Mucosa of gallbladder (tissue), 1 donor: ENCODE measurements at regions not wholly inside any gene's neighbourhood (a gene's known extent, or its start where the extent isn't known, plus 50 kb on each side); places are given as distances from the start of the nearest gene placed in this dataset.
"Not testable (repeated sequence)": the region's sequence is repeated elsewhere in the genome, so short reads cannot be mapped to it uniquely, and the experiment has no call there.

Experiments
- DNase-seq: peaks from one replicate; pipeline ENCODE4 v3.0.0-alpha.2; 2020; ENCODE audit warnings: low spot score
- donor health status: DM: no; HTN: no; CAD: no.

DNA sequence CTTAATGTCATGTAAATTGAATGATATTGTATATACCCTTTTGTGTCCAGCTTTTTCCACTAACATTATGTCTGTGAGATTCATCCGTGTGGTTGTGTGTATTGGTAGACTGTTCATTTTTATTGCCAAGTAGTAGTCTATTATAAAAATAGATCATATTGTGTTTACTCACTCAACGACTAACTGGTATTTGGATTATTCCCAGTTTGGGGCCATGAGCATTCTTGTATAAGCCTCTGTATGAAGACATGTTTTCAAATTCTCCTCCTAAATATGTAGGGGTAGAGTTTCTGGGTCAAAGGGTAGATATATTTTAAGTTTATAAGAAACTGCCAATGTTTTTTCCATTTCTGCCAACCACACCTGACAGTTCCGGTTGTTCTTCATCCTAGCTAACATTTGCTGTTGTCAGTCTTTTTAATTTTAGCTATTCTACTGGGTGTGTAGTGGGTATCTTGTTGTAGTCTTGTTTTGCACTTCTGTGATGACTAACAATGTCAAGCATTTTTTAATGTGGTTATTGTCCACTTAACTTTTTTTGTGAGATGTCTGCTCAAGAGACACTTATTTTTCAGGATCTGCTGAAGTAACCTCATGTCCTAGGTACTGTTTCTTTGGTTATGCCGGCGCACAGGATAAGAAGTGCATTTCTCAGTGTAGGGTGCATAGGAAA, 93.2 kb downstream of the DACT1 start:
- no peak for DNase-seq

DNA sequence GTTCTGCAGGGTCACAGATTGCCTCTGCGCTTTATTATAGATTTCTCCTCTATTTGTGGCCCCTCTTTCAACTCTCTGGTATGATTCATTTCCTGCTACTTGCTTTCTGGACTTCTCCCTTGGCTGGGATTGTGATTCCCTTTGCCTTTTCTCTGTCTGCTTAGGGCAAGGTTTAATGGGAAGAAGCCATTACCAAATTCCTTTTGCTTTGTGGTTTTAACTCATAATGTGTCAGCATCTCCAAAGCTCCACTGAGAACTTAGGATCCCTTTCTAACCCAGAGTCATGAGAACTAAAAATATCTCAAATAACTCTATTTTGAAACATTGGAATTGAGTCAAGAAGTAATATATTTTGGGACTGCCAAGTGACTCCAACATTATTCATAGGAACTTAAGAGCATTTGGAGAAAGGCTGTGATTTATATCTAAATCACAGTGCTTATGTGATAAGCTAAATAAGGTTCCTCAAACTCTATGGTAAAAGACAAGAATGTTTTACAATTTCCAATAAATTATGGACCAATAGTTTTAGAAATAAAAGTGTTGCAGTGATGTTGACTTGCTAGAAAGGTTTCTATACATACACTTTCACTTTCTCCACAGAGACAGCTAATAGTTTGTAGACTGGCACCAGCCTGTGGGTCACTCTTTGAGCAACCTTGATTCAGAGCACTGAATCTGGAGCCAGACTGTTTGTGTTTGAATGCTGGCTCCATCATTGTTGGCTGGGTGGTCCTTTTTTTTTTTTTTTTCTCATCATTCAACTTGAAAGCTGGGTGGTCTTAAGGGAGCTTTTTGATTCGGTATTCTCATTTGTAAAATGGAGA, 93.9 kb downstream of the DACT1 start:
- DNase-seq = no peak

DNA sequence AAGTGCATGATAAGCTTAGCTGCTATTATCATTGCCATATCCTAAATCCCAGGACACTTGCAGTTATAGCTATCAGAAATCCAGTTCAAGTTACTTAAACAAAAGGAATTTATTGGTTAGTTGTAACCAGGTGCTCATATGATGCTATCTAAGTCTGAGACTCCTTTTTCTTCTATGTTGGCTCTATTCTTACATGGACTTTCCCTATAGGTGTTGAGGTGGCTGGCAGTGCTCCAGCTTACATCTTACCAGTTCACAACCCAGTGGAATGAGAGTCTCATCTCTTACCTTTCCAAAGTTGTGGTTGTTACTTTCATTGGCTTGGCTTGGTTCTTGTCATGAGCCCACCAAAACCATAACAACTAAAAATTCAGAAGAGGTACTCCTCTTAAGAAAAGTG, 94.6 kb downstream of the DACT1 start:
- DNase-seq = no peak

DNA sequence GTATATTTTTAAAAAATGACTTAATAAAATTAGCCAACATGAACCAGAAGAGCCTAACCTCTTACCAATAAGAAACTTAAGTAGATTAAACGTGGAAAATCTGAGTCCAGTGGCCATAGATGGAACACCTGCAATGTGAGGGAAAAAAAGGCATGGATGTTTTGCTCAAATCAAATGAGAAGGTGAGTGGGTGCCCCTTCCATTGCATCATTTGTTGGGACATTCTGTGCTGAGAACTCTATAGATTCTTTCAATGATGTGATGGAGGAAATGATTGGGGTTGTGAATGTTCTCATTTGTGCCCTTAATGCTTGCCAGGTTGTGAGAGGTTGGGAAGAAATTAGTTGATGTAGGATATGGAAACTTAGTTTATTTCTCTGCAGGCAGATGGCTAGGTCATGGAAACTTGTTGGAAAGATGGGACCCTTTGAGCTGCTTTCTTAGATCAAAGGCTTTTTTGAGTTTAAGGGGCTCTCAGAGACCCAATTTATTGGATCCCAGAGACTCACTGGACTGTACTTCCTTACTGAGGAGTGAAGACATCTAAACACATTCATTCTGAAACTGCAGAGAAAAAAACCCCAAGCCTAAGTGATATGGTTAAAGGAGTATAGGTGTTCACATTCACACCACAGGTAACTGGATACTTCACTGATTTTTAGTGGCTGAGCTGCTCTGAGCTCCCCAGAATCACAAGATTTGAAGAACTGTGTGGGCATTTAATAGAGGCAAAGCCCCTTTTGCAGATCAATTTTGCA, 95.9 kb downstream of the DACT1 start:
- no peak for DNase-seq

DNA sequence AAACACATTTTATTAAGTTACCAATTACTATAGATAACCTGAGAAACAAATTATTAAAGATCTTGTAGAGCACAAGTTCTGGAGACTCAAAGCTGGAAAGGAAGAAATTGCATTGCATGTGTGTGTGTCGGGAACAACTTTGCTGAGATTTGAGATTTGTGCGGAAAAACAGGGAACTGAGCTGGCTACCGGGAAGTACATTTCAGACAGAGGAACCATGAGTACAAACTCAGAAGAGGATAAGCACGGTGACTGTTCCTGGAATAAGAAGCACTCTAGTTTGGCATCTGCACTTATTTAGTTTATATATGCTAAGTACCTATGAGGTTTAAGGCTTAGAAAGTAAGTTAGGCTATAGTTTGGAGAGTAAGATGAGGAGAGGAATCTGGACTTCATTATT, 97.8 kb downstream of the DACT1 start:
- DNase-seq = no peak

DNA sequence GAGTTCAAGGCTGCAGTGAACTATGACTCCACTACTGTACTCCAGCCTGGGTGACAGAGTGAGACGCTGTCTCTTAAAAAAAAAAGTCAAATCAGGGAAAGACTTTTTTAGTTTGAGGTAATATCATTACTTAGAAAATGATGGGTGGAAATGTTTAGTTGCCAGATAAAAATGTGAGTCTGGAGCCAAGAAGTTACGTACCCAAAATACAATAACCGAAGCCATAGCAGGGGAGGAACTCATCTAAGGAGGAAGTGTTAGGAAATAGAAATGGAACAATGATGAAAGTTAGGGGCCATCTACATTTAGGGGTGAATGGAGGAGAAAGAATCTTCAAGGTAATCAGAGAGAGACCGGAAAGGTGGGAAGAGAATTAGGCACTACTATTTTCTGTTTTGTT, 98.8 kb downstream of the DACT1 start:
- DNase-seq = no peak

DNA sequence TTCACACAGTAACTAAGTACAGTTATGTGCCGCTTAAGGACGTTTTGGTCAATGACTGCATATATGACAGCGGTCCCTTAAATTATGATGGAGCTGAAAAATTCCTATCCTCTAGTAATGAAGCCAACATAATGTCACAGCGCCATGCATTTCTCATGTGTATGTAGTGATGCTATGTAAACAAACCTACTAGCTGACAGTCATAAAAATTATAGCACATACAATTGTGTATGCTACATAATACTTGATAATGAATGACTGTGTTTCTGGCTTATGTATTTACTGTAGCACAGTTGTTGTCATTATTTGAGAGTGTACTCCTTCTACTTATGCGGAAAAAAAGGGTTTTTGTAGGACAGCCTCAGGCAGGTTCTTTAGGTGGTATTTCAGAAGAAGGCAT, 99.7 kb downstream of the DACT1 start:
- no peak for DNase-seq

DNA sequence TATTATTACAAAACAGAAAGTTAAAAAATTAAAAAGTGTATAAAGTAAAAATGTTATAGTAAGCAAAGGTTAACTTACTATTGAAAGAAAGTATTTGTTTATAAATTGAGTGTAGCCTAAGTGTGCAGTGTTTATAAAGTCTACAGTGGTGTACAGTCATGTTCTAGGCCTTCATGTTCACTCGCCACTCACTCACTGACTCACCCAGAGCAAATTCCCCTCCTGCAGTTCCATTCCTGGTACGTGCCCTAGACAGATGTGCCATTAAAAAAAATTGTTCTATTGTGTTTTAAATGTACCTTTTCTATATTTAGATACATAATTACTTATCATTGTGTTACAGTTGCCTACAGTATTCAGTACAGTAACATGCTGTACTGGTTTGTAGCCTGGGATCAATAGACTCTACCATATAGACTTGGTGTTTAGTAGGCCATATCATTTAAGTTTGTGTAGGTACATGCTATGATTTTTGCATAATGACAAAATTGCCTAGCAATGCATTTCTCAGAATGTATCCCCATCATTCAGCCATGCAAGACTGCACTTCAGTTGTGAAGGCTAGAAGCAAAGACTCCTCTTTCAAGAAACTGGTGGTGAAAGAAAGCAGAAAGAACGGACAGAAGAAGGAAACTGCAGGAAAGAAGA, 100.6 kb downstream of the DACT1 start:
- DNase-seq = no peak

DNA sequence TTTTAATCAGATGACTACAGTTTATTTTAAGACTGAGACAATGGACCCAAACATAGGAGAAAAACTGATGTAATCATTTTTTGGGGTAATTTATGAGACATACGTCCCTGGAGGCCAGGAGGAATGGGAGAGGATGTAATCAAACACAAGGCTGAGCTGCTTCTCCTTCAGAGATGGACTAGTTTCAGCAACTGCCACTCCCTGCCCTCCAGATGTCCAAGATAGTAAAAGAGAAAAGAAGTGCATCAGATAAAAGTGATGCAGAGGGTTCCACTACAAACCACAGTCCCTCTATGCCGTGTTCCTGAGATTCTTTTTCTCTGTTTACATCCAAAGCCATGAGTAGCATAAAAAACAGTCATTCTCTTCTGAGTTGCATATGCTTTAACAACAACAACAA, 101.1 kb downstream of the DACT1 start:
- DNase-seq = no peak

DNA sequence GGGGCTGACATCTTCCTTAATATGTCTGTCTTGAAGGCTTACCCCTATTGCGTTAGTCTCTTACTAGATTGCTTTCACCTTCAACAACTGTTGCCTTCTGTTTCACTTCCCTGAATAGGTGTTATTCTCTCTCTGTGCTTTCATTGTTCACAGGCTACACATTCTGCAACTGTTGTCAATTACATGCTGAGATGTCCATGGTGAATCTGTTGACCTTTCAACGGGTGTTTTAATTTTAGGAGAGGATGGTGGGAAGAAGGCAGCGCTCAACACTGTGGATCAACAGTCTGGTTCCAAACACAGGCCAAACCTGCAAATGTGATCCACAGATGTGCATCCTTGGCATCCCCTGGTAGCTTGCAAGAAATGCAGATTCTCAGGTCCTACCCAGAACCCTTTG, 101.9 kb downstream of the DACT1 start:
- DNase-seq = no peak

DNA sequence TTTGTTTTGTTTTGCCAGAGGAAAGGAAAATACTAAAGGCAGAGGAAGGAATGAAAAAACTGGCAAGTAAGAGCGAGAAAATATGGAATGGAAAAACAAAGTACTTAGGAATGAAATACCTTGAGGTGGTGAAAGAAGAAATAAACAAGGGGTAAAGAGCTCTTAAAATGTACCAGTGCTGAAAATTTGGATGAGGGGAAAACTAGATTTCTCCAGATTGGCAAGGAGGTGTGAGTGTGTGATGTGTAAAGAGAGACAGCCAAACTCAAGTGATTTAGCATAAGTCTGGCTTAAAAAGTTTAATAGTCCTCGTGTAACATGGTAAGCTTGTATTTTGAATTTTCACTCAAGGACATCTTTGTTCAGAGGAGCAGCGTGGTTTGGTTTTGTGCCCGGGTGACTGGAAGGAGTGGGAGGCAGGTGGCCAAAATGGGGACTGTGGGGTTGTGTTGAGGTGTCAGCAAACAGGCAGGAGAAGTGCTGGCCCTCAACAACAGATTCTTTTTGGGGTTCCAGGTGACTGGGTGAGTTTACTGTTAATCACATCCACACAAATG, 102.7 kb downstream of the DACT1 start:
- no peak for DNase-seq

DNA sequence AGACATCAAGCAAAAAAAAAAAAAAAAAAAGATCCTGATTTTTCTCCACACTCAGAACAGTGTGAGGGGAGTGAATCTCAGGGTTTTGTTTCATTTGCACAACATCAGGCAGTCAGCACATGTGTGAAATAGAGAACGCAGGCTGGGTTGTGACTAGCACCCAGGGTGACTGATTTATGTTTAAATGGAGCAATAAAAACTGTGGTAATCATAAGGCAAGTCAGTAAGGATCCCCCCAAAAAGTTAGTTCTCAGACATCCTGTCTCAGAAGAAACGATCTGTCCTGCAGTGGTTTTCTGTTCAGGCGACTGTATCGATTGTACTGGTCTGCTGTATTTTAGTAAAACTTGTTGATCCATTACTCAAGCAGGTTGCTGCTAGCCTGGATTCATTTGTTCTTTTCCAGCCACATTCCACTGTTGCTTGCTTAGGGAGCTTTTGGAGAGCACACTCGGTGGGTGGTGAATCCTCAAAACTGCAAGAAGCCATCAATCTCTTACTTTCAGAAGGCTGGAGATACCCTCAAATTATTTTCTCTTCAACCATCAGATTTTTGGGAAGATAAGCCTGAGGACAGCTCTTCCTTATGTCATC, 107.1 kb downstream of the DACT1 start:
- no peak for DNase-seq

DNA sequence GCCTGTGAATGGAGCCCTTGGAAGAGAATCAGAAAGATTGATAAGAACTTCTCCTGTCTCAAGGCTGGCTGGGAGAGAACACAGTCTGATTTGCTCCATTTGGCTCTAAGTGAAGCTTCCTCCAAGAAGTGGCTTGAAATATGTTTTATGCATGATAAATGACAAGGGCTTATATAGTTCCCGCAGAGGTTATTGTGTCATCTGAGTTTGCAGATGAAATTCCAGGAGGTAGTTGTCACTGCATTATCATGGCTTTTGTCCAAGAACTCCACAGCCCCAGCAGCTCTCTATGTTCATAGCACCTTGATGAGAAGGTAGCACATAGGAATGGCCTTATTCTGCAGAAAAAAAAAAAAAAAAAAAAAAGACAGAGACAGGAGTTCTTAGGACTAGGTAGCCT, 108.5 kb downstream of the DACT1 start:
- peak; percentile 54 for DNase-seq

DNA sequence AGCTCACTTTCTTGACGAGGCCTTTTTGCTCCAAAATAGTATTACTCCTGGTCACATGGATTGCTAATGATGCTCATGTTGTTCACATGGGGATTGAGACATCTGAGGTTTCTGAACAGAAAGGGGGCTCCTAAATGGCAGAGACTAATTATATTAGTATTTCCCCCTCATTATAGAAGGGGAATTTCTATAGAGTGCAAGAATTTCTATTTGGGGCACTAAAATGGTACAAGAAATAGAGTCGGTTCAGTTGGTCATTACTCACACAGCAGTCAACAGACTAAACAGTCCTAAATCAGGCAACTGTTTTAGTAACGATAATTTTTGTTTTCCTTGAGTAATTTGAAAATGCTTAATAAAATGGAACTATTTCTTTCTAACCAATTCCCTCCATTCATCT, 108.9 kb downstream of the DACT1 start:
- no peak for DNase-seq

DNA sequence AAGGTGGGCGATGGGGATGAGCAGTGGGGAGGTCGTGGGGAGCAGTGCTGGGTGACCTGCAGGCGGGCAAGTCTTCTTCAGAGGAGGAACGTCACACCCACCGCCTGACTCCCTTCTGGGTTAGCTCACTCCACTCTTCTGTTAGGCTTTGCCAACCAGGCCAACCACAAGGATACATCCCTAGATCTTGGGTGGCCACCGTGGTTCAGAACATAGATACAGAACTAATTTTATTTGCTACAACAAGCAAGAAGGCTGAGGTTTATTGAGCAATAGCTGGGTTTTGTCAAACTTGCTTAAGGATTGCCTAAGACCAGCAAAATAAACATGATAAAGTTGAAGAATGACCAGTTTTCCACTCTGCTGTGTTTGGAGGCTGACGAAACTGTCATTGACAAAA, 109.4 kb downstream of the DACT1 start:
- DNase-seq = peak; percentile 72

DNA sequence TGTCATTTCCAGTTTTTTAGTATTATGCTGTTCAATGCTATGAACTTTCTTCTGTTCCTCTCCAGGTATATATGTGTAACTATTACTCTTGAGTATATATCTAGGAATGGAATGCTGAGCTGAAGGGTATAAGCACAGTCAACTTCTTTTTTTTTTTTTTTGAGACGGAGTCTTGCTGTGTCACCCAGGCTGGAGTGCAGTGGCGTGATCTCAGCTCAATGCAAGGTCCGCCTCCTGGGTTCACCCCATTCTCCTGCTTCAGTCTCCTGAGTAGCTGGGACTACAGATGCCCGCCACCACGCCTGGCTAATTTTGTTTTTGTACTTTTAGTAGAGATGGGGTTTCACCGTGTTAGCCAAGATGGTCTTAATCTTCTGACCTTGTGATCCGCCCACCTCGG, 110.5 kb downstream of the DACT1 start:
- not testable (repeated sequence) for DNase-seq

DNA sequence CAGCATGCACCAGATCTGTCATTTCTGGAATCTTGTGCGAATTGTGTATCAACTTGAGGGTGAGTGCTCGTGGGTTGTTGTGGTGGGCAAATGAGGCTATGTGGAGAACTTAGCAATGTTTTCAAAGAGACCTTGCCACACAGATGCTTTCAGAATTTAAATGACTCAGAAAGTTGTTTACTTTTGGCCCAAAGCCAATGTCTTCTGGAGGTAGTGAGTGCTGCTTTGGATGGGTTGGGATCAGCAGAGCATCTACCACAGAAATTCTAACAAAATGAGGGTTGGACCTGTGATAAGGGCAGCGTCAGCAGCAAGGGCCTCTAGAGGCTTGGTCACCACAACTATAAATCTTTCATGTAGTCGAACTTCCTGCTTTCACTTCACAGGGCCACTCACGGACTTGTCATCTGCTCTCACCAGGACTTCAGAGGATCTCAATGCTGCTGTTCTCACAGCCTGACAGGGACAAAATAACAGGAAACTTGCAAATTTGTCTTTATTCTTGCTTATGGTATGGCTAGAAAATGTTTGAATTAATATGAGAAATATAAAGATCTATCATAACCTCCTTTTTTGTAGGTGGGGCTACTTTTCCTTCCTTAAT, 111.4 kb downstream of the DACT1 start:
- DNase-seq = peak; percentile 44

DNA sequence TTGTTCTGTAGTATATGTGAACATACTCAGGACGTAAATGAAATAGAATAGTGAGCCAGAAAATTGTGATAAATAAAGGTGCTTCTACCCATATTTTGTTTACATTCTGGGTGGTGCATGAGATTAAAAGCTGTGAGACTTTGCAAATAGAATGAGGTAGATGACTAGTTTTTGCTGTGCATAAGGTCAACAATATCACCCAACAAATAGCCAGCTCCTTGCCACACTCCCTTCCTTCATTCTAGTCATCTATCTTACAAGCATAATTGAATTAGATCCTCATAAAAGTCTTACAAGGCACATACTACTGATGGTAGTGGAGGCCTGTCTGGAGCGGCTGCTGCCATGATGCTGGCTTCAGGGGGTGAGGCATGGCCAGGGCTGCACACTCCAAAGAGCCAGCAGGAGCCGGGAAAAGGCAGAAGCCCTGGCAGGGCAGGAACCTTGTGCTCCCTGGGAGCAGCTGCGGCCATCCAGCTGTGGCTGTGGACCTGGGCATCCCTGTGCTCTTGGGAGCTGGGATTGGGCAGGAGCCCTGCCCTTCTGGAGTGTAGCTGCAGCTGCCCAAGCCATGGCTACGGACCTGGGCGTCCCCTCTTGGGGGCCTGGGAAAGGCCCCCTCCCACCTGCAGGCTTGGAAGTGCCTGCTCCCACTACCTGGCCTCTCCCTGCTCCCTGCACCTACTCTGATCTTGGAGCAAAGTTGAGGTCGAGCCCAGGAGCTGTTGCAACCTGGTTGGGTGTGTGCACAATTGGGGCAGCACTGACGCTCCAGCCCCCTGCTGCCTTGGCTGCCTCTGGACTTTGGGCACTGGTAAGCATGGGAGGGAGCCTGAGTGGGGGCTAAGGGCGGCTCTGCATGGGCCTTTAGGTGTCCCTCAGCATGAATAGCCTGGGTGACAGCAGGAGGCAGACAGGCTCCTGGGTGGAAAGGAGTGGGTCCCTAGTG, 112.8 kb downstream of the DACT1 start:
- no peak for DNase-seq

DNA sequence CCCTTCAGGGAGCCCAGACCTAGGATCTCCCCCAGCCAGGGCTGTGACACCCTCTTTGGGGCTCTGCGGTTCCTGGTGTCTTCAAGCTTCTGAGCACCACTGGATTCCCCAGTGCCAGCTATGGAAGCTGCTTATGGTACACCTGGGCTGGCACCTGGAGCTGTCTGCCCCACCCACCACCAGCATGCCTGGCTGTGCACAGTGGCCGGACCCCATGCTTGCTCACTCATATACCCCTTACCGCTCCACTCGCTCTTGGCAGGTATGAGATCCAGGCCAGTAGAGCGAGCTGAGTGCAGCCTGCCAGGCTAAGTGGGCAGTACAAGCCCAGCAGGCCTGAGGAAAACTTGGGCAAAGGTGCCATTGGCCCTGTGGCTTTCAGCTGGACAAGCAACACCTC, 114.0 kb downstream of the DACT1 start:
- no peak for DNase-seq

DNA sequence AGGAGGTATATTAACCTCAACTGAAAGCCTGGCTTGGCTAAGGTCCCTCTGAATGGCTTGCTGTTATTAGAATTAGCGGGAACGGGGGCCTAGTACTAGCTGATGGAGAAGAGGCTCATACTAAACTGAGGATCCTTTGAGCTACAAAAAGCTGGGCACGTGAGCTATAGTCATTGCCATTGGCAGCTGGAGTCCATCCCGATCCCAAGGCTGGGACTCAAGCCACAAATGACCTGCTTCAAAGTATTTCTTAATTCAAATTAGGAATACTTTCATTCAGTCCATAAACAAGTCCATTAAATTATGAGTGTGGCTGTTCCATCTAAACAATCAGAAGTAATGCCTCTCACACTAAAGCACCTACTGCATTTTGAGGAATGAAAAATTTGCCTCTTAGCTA, 114.5 kb downstream of the DACT1 start:
- DNase-seq = no peak
